ENCODE measurements at regions not wholly inside any gene's neighbourhood (a gene's known extent, or its start where the extent isn't known, plus 50 kb on each side); places are given as distances from the start of the nearest gene placed in this dataset.
A peak's percentile ranks its signal among the peaks of the same experiment; 100 is the strongest.

GRCh38 chr2:23291239-23291638, 93.7 kb upstream of the KLHL29 start:
- no peak for TF ChIP-seq CTCF (IDR thresholded peaks at IDR 0.05; ENCODE audit: insufficient read depth, low read length)
- no peak overlapping the region for H3K4me3 ChIP-seq (ENCODE audit: low read depth, low read length)
- peak; percentile 18 for DNase-seq (ENCODE audit: low read depth)

- no peak for TF ChIP-seq CTCF (IDR thresholded peaks at IDR 0.05; ENCODE audit: insufficient read depth, low read length)
- no peak overlapping the region for H3K4me3 ChIP-seq (ENCODE audit: low read depth, low read length)
- DNase-seq (ENCODE audit: low read depth): no peak
Observed at GRCh38 chr2:23292024-23292423, 93.0 kb upstream of the KLHL29 start.

DNA sequence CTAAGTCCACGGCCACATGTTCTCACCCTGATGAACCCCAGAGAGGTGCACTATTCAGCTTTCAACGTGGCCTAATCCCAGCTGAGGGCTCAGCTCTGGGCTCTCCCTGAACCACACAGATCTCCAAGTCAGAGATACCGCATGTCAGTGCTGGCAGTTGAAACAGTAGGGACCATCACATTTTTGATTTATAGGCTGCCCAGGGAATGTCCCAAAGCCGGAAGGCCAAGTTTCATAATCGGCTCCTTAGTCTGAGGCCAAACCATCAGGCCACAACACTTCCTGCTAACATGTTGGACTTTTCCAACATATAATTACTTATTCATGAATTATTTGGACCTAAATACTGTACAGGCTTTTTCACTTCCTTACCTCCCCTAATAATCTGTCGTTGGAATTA, 91.9 kb upstream of the KLHL29 start:
- DNase-seq (ENCODE audit: low read depth): peak; percentile 20
- H3K4me3 ChIP-seq (ENCODE audit: low read depth, low read length): no peak overlapping the region
- TF ChIP-seq CTCF (IDR thresholded peaks at IDR 0.05; ENCODE audit: insufficient read depth, low read length): no peak

- DNase-seq (ENCODE audit: low read depth): peak; percentile 5
- no peak overlapping the region for H3K4me3 ChIP-seq (ENCODE audit: low read depth, low read length)
Observed at GRCh38 chr2:23293731-23294130, 91.2 kb upstream of the KLHL29 start.

GRCh38 chr2:23294238-23294637, 90.7 kb upstream of the KLHL29 start:
- no peak for TF ChIP-seq CTCF (IDR thresholded peaks at IDR 0.05; ENCODE audit: insufficient read depth, low read length)
- no peak overlapping the region for H3K4me3 ChIP-seq (ENCODE audit: low read depth, low read length)
- DNase-seq (ENCODE audit: low read depth): no peak

More at GRCh38 chr2:23293731-23294130, 91.2 kb upstream of the KLHL29 start:
- TF ChIP-seq CTCF (IDR thresholded peaks at IDR 0.05; ENCODE audit: insufficient read depth, low read length): no peak

GRCh38 chr2:23296691-23297090, 88.3 kb upstream of the KLHL29 start:
- DNase-seq (ENCODE audit: low read depth): no peak
- TF ChIP-seq CTCF (IDR thresholded peaks at IDR 0.05; ENCODE audit: insufficient read depth, low read length): no peak
- H3K4me3 ChIP-seq (ENCODE audit: low read depth, low read length): no peak overlapping the region

GRCh38 chr2:23297112-23297511, 87.9 kb upstream of the KLHL29 start:
- H3K4me3 ChIP-seq (ENCODE audit: low read depth, low read length): no peak overlapping the region
- no peak for TF ChIP-seq CTCF (IDR thresholded peaks at IDR 0.05; ENCODE audit: insufficient read depth, low read length)
- DNase-seq (ENCODE audit: low read depth): no peak

Measured in fibroblast of the aortic adventitia (primary cell).